ENCODE measurements at regions not wholly inside any gene's neighbourhood (a gene's known extent, or its start where the extent isn't known, plus 50 kb on each side); places are given as distances from the start of the nearest gene placed in this dataset.
"Not testable (repeated sequence)": the region's sequence is repeated elsewhere in the genome, so short reads cannot be mapped to it uniquely, and the experiment has no call there.

- H3K36me3 Mint-ChIP-seq: no peaks in the 10 kb centered on the region
- Histone ChIP-seq H3K4me1 (ENCODE audit: insufficient read depth, low read length) (no peaks in the 10 kb centered on the region), H3K4me3 (ENCODE audit: low read length in 2 of 2) (no peak overlapping the region), H3K36me3 (ENCODE audit: insufficient read depth, low read length) (no peaks in the 10 kb centered on the region), H3K9me3 (ENCODE audit: control insufficient read depth in 1 of 2, low read length in 2 of 2) (no peaks in the 10 kb centered on the region), H3K27me3 (ENCODE audit: insufficient read depth, low read length) (no peaks in the 10 kb centered on the region), H3K27ac (ENCODE audit: low read depth, low read length) (no peak overlapping the region)
- ChIA-PET CTCF (ENCODE audit: partially characterized antibody) (no interaction called here), POLR2A (ENCODE audit: partially characterized antibody) (no interaction called here)
- peaks cover 5 to 35% (median 16%) of the 10 kb centered on the region in 8 donors for H3K9me3 Mint-ChIP-seq
- no peaks in the 10 kb centered on the region for H3K4me1 Mint-ChIP-seq
- H3K27ac Mint-ChIP-seq: no peak overlapping the region
- no peaks in the 10 kb centered on the region for H3K27me3 Mint-ChIP-seq
- intact Hi-C loops (cut with micrococcal nuclease): no loop called here
- no peak overlapping the region for H3K4me3 Mint-ChIP-seq
- DNase-seq: no peak
Observed at GRCh38 chr2:142300517-142300916, 169.7 kb upstream of the LRP1B start.

- H3K27me3 ChIP-seq (ENCODE audit: insufficient read depth, low read length): no peaks in the 10 kb centered on the region
- Mint-ChIP-seq H3K4me1 (no peaks in the 10 kb centered on the region), H3K36me3 (no peaks in the 10 kb centered on the region), H3K27me3 (no peaks in the 10 kb centered on the region), H3K4me3 (no peak overlapping the region), H3K27ac (no peak overlapping the region), H3K9me3 (peaks cover 2 to 27% (median 15%) of the 10 kb centered on the region in 8 donors)
- intact Hi-C loops (cut with micrococcal nuclease): no loop called here
- H3K9me3 ChIP-seq (ENCODE audit: control insufficient read depth in 1 of 2, low read length in 2 of 2): no peaks in the 10 kb centered on the region
- no peak overlapping the region for H3K27ac ChIP-seq (ENCODE audit: low read depth, low read length)
- ChIA-PET POLR2A (ENCODE audit: partially characterized antibody) (no interaction called here), CTCF (ENCODE audit: partially characterized antibody) (no interaction called here)
- DNase-seq: no peak
- no peak overlapping the region for H3K4me3 ChIP-seq (ENCODE audit: low read length in 2 of 2)
- no peaks in the 10 kb centered on the region for H3K36me3 ChIP-seq (ENCODE audit: insufficient read depth, low read length)
- no peaks in the 10 kb centered on the region for H3K4me1 ChIP-seq (ENCODE audit: insufficient read depth, low read length)
Observed at GRCh38 chr2:142299021-142299420, 168.2 kb upstream of the LRP1B start.

- ChIA-PET POLR2A (ENCODE audit: partially characterized antibody) (no interaction called here), CTCF (ENCODE audit: partially characterized antibody) (no interaction called here)
- Histone ChIP-seq H3K9me3 (ENCODE audit: control insufficient read depth in 1 of 2, low read length in 2 of 2) (no peaks in the 10 kb centered on the region), H3K4me1 (ENCODE audit: insufficient read depth, low read length) (no peaks in the 10 kb centered on the region), H3K27ac (ENCODE audit: low read depth, low read length) (no peak overlapping the region), H3K36me3 (ENCODE audit: insufficient read depth, low read length) (no peaks in the 10 kb centered on the region), H3K4me3 (ENCODE audit: low read length in 2 of 2) (no peak overlapping the region), H3K27me3 (ENCODE audit: insufficient read depth, low read length) (no peaks in the 10 kb centered on the region)
- Mint-ChIP-seq H3K4me1 (no peaks in the 10 kb centered on the region), H3K4me3 (no peak overlapping the region), H3K36me3 (no peaks in the 10 kb centered on the region), H3K27ac (no peak overlapping the region), H3K27me3 (no peaks in the 10 kb centered on the region), H3K9me3 (peaks cover 5 to 23% (median 9%) of the 10 kb centered on the region in 8 donors)
- DNase-seq: no peak
- intact Hi-C loops (cut with micrococcal nuclease): no loop called here
Observed at GRCh38 chr2:142294225-142294624, 163.4 kb upstream of the LRP1B start.

GRCh38 chr2:142291969-142292368, 161.2 kb upstream of the LRP1B start:
- H3K27me3 ChIP-seq (ENCODE audit: insufficient read depth, low read length): no peaks in the 10 kb centered on the region
- H3K27ac ChIP-seq (ENCODE audit: low read depth, low read length): no peak overlapping the region
- no peaks in the 10 kb centered on the region for H3K9me3 ChIP-seq (ENCODE audit: control insufficient read depth in 1 of 2, low read length in 2 of 2)
- peaks cover 5 to 20% (median 11%) of the 10 kb centered on the region in 8 donors for H3K9me3 Mint-ChIP-seq
- H3K27ac Mint-ChIP-seq: no peak overlapping the region
- DNase-seq: no peak
- no peak overlapping the region for H3K4me3 ChIP-seq (ENCODE audit: low read length in 2 of 2)
- no peaks in the 10 kb centered on the region for H3K27me3 Mint-ChIP-seq
- ChIA-PET POLR2A (ENCODE audit: partially characterized antibody) (no interaction called here), CTCF (ENCODE audit: partially characterized antibody) (no interaction called here)
- H3K4me1 ChIP-seq (ENCODE audit: insufficient read depth, low read length): no peaks in the 10 kb centered on the region
- no peaks in the 10 kb centered on the region for H3K36me3 Mint-ChIP-seq
- intact Hi-C loops (cut with micrococcal nuclease): no loop called here
- H3K4me1 Mint-ChIP-seq: no peaks in the 10 kb centered on the region
- no peaks in the 10 kb centered on the region for H3K36me3 ChIP-seq (ENCODE audit: insufficient read depth, low read length)
- no peak overlapping the region for H3K4me3 Mint-ChIP-seq

- Mint-ChIP-seq H3K9me3 (peaks cover 5 to 19% (median 10%) of the 10 kb centered on the region in 8 donors), H3K36me3 (no peaks in the 10 kb centered on the region), H3K27me3 (no peaks in the 10 kb centered on the region), H3K4me1 (no peaks in the 10 kb centered on the region), H3K27ac (no peak overlapping the region), H3K4me3 (no peak overlapping the region)
- Histone ChIP-seq H3K27ac (ENCODE audit: low read depth, low read length) (no peak overlapping the region), H3K27me3 (ENCODE audit: insufficient read depth, low read length) (no peaks in the 10 kb centered on the region), H3K9me3 (ENCODE audit: control insufficient read depth in 1 of 2, low read length in 2 of 2) (no peaks in the 10 kb centered on the region), H3K4me1 (ENCODE audit: insufficient read depth, low read length) (no peaks in the 10 kb centered on the region), H3K36me3 (ENCODE audit: insufficient read depth, low read length) (no peaks in the 10 kb centered on the region), H3K4me3 (ENCODE audit: low read length in 2 of 2) (no peak overlapping the region)
- CTCF ChIA-PET (ENCODE audit: partially characterized antibody): no interaction called here
- no peak for DNase-seq
- POLR2A ChIA-PET (ENCODE audit: partially characterized antibody): no interaction called here
- intact Hi-C loops (cut with micrococcal nuclease): no loop called here
Observed at GRCh38 chr2:142290931-142291330, 160.1 kb upstream of the LRP1B start.

GRCh38 chr2:142286618-142287017, 155.8 kb upstream of the LRP1B start:
- CTCF ChIA-PET (ENCODE audit: partially characterized antibody): interaction anchor here (1.0 kb wide), 1 partner anchor 75 kb away, joined by 3 read pairs; no protein-coding TSS in a partner anchor
- no peak overlapping the region for H3K27ac Mint-ChIP-seq
- DNase-seq: no peak
- POLR2A ChIA-PET (ENCODE audit: partially characterized antibody): no interaction called here
- no peaks in the 10 kb centered on the region for H3K36me3 Mint-ChIP-seq
- Histone ChIP-seq H3K27me3 (ENCODE audit: insufficient read depth, low read length) (no peaks in the 10 kb centered on the region), H3K27ac (ENCODE audit: low read depth, low read length) (no peak overlapping the region), H3K36me3 (ENCODE audit: insufficient read depth, low read length) (no peaks in the 10 kb centered on the region), H3K4me3 (ENCODE audit: low read length in 2 of 2) (no peak overlapping the region), H3K9me3 (ENCODE audit: control insufficient read depth in 1 of 2, low read length in 2 of 2) (no peaks in the 10 kb centered on the region), H3K4me1 (ENCODE audit: insufficient read depth, low read length) (no peaks in the 10 kb centered on the region)
- H3K9me3 Mint-ChIP-seq: peaks cover 0 to 18% (median 8%) of the 10 kb centered on the region in 8 donors
- no peaks in the 10 kb centered on the region for H3K27me3 Mint-ChIP-seq
- intact Hi-C loops (cut with micrococcal nuclease): no loop called here
- no peak overlapping the region for H3K4me3 Mint-ChIP-seq
- no peaks in the 10 kb centered on the region for H3K4me1 Mint-ChIP-seq

GRCh38 chr2:142285480-142285879, 154.7 kb upstream of the LRP1B start:
- Mint-ChIP-seq H3K27ac (no peak overlapping the region), H3K4me1 (no peaks in the 10 kb centered on the region), H3K27me3 (no peaks in the 10 kb centered on the region), H3K36me3 (no peaks in the 10 kb centered on the region), H3K4me3 (no peak overlapping the region), H3K9me3 (peaks cover 0 to 18% (median 8%) of the 10 kb centered on the region in 8 donors)
- intact Hi-C loops (cut with micrococcal nuclease): no loop called here
- no peak overlapping the region for H3K27ac ChIP-seq (ENCODE audit: low read depth, low read length)
- no peaks in the 10 kb centered on the region for H3K27me3 ChIP-seq (ENCODE audit: insufficient read depth, low read length)
- H3K9me3 ChIP-seq (ENCODE audit: control insufficient read depth in 1 of 2, low read length in 2 of 2): no peaks in the 10 kb centered on the region
- ChIA-PET POLR2A (ENCODE audit: partially characterized antibody) (no interaction called here), CTCF (ENCODE audit: partially characterized antibody) (no interaction called here)
- DNase-seq: no peak
- no peaks in the 10 kb centered on the region for H3K36me3 ChIP-seq (ENCODE audit: insufficient read depth, low read length)
- H3K4me3 ChIP-seq (ENCODE audit: low read length in 2 of 2): no peak overlapping the region
- no peaks in the 10 kb centered on the region for H3K4me1 ChIP-seq (ENCODE audit: insufficient read depth, low read length)

GRCh38 chr2:142284336-142284735, 153.5 kb upstream of the LRP1B start:
- H3K36me3 ChIP-seq (ENCODE audit: insufficient read depth, low read length); H3K36me3 Mint-ChIP-seq; DNase-seq; H3K27me3 Mint-ChIP-seq; intact Hi-C loops (cut with micrococcal nuclease); H3K27ac Mint-ChIP-seq; POLR2A ChIA-PET (ENCODE audit: partially characterized antibody); H3K27me3 ChIP-seq (ENCODE audit: insufficient read depth, low read length); H3K4me3 ChIP-seq (ENCODE audit: low read length in 2 of 2); H3K4me3 Mint-ChIP-seq; CTCF ChIA-PET (ENCODE audit: partially characterized antibody); H3K4me1 ChIP-seq (ENCODE audit: insufficient read depth, low read length); H3K9me3 ChIP-seq (ENCODE audit: control insufficient read depth in 1 of 2, low read length in 2 of 2); H3K4me1 Mint-ChIP-seq; H3K27ac ChIP-seq (ENCODE audit: low read depth, low read length): not testable (repeated sequence)
- H3K9me3 Mint-ChIP-seq: peaks cover 0 to 17% (median 6%) of the 10 kb centered on the region in 8 donors

All from CD4-positive, alpha-beta memory T cell (primary cell).